Liver (tissue), 8 donors: ENCODE measurements at regions not wholly inside any gene's neighbourhood (a gene's known extent, or its start where the extent isn't known, plus 50 kb on each side); places are given as distances from the start of the nearest gene placed in this dataset.

ENCODE experiments used
- DNase-seq: peaks from one replicate; pipeline ENCODE4 v3.0.0-alpha.2; 2017; ENCODE audit warnings: low spot score
- H3K27ac ChIP-seq, 2 donors: one replicate each; pipeline ENCODE4 v1.7.0; 2013; ENCODE audit warnings: inconsistent platforms in 2 of 2, low read length in 2 of 2, control low read depth in 1 of 2, low read depth in 1 of 2, mild to moderate bottlenecking in 1 of 2
- H3K27me3 ChIP-seq, 4 donors: one replicate each; pipeline versions ENCODE4 v1.6.1 to v1.7.0; 2013; ENCODE audit warnings: low read length in 3 of 4, inconsistent platforms in 1 of 4, mild to moderate bottlenecking in 1 of 4, moderate library complexity in 1 of 4; ENCODE audit not compliant: control insufficient read depth in 4 of 4, insufficient read depth in 4 of 4
- H3K36me3 ChIP-seq, 4 donors: one replicate each; pipeline versions ENCODE4 v1.6.1 to v1.7.0; 2013; ENCODE audit warnings: low read length in 3 of 4, mild to moderate bottlenecking in 3 of 4, low read depth in 1 of 4, moderate library complexity in 1 of 4; ENCODE audit not compliant: control insufficient read depth in 4 of 4, insufficient read depth in 3 of 4
- H3K4me1 ChIP-seq, 4 donors: one replicate each; pipeline versions ENCODE4 v1.6.1 to v1.7.0; 2013; ENCODE audit warnings: low read length in 3 of 4, mild to moderate bottlenecking in 3 of 4, moderate library complexity in 1 of 4; ENCODE audit not compliant: control insufficient read depth in 4 of 4, insufficient read depth in 4 of 4
- H3K4me3 ChIP-seq, 3 donors: one replicate each; pipeline versions ENCODE4 v1.6.1 to v1.7.0; 2013; ENCODE audit warnings: low read length in 3 of 3, control low read depth in 1 of 3, low read depth in 1 of 3, mild to moderate bottlenecking in 1 of 3
- H3K9ac ChIP-seq, 2 donors: one replicate each; pipeline ENCODE4 v1.7.0; 2013; ENCODE audit warnings: low read length in 2 of 2, mild to moderate bottlenecking in 2 of 2, moderate library complexity in 2 of 2, control low read depth in 1 of 2, low read depth in 1 of 2
- H3K9me3 ChIP-seq, 4 donors: one replicate each; pipeline versions ENCODE4 v1.6.1 to v1.7.0; 2013; ENCODE audit warnings: low read length in 3 of 4; ENCODE audit not compliant: control insufficient read depth in 4 of 4
- ATF3 ChIP-seq: IDR thresholded peaks from 2 replicates; pipeline ENCODE4 v1.6.1; 2016; ENCODE audit warnings: antibody characterized with exemption
- EGR1 ChIP-seq, 2 donors: IDR thresholded peaks; 2 replicates each; pipeline ENCODE4 v1.6.1; 2016 to 2018; ENCODE audit warnings: antibody characterized with exemption in 2 of 2, low read depth in 2 of 2
- FOXA2 ChIP-seq: IDR thresholded peaks from 2 replicates; pipeline ENCODE4 v1.6.1; 2016; ENCODE audit warnings: antibody characterized with exemption
- HNF4A ChIP-seq, 2 donors: conservative IDR thresholded peaks; 2 replicates each; pipeline ENCODE4 v1.6.1; 2016; ENCODE audit warnings: antibody characterized with exemption in 2 of 2, mild to moderate bottlenecking in 2 of 2
- NR2F2 ChIP-seq: IDR thresholded peaks from 2 replicates; pipeline ENCODE4 v1.6.1; 2016; ENCODE audit warnings: antibody characterized with exemption
- RAD21 ChIP-seq, 2 donors: IDR thresholded peaks; 2 replicates each; pipeline ENCODE4 v1.6.1; 2016; ENCODE audit warnings: antibody characterized with exemption in 2 of 2, mild to moderate bottlenecking in 2 of 2
- REST ChIP-seq: IDR thresholded peaks from 2 replicates; pipeline ENCODE4 v1.6.1; 2016; ENCODE audit warnings: antibody characterized with exemption, mild to moderate bottlenecking
- RXRA ChIP-seq, 2 donors: IDR thresholded peaks; 2 replicates each; pipeline ENCODE4 v1.6.1; 2017 to 2018; ENCODE audit warnings: antibody characterized with exemption in 2 of 2, mild to moderate bottlenecking in 1 of 2
- SP1 ChIP-seq: IDR thresholded peaks from 2 replicates; pipeline ENCODE4 v1.6.1; 2018; ENCODE audit warnings: antibody characterized with exemption, mild to moderate bottlenecking
- TAF1 ChIP-seq: conservative IDR thresholded peaks from 2 replicates; pipeline ENCODE4 v1.6.1; 2016; ENCODE audit warnings: antibody characterized with exemption, mild to moderate bottlenecking
- YY1 ChIP-seq: IDR thresholded peaks from 2 replicates; pipeline ENCODE4 v1.6.1; 2016; ENCODE audit warnings: antibody characterized with exemption, mild to moderate bottlenecking
- ZBTB33 ChIP-seq: IDR thresholded peaks from 2 replicates; pipeline ENCODE4 v1.6.1; 2016; ENCODE audit warnings: antibody characterized with exemption
- WGBS: extraction: QIAGEN DNeasy Blood & Tissue Kit; methylation state at CpG from one replicate; pipeline ENCODE4 v1.1.7; 2013; 5-methylcytosine and 5-hydroxymethylcytosine counted together
- TF ChIP-seq, protein P1 (sequence below): fragments of 150-350 bp; IDR thresholded peaks from 2 replicates; pipeline ENCODE4 v1.5.1; 2017; ENCODE audit warnings: improper control_type of control experiment, low read depth, low read length; ENCODE audit not compliant: missing input control
- TF ChIP-seq, protein P2 (sequence below): IDR thresholded peaks from 2 replicates; pipeline ENCODE4 v1.6.1; 2016; ENCODE audit warnings: antibody characterized with exemption
- donor health status: healthy.
- donor health status: healthy.
- donor health status: healthy.
- donor health status: healthy.
- donor health status: healthy.

DNA sequence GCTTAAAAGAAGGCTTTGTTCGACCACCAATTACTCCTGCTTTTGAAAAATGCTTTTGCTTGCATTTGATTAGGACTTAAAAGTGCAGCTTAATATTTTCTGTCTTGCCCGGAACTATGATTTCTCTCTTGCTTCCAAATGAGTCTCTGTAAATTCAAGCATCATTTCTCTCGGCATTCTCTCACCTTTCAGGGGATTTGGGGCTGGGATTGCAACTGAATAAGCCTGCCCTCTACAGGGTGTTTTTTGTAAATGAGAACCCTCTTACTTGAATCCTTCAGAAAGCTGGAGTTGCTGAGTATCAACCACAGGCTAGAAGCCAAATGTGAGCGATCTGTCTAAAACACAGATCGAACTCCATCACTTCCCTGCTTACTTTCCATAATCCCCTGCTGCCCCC lies 234.6 kb downstream of the TMEM114 start:
- H3K9me3 ChIP-seq: no peaks in the 10 kb centered on the region
- WGBS: 28% methylated on average over 5 of the region's 5 CpGs
- H3K4me3 ChIP-seq: no peak overlapping the region
- H3K36me3 ChIP-seq: no peaks in the 10 kb centered on the region
- H3K4me1 ChIP-seq: no peaks in the 10 kb centered on the region
- no peak for DNase-seq
- no peaks in the 10 kb centered on the region for H3K27me3 ChIP-seq
- no peak overlapping the region for H3K27ac ChIP-seq
- H3K9ac ChIP-seq: no peak overlapping the region
- no peak for TF ChIP-seq FOXA2
- no peak for TF ChIP-seq NR2F2
- no peak for TF ChIP-seq RXRA (IDR thresholded peaks at IDR 0.05)
- TF ChIP-seq RAD21 (IDR thresholded peaks at IDR 0.05): no peak
- no peak for TF ChIP-seq ZBTB33
- no peak for TF ChIP-seq YY1
- TF ChIP-seq, protein P1, sequence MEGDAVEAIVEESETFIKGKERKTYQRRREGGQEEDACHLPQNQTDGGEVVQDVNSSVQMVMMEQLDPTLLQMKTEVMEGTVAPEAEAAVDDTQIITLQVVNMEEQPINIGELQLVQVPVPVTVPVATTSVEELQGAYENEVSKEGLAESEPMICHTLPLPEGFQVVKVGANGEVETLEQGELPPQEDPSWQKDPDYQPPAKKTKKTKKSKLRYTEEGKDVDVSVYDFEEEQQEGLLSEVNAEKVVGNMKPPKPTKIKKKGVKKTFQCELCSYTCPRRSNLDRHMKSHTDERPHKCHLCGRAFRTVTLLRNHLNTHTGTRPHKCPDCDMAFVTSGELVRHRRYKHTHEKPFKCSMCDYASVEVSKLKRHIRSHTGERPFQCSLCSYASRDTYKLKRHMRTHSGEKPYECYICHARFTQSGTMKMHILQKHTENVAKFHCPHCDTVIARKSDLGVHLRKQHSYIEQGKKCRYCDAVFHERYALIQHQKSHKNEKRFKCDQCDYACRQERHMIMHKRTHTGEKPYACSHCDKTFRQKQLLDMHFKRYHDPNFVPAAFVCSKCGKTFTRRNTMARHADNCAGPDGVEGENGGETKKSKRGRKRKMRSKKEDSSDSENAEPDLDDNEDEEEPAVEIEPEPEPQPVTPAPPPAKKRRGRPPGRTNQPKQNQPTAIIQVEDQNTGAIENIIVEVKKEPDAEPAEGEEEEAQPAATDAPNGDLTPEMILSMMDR: no peak
- TF ChIP-seq TAF1: no peak
- no peak for TF ChIP-seq ATF3
- no peak for TF ChIP-seq EGR1 (IDR thresholded peaks at IDR 0.05; ENCODE audit: low read depth in 2 of 2)
- TF ChIP-seq SP1: no peak
- TF ChIP-seq, protein P2, sequence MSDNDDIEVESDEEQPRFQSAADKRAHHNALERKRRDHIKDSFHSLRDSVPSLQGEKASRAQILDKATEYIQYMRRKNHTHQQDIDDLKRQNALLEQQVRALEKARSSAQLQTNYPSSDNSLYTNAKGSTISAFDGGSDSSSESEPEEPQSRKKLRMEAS: no peak
- TF ChIP-seq REST: no peak

- TF ChIP-seq REST (peak; percentile 97), HNF4A (conservative IDR thresholded peaks at IDR 0.05) (no peak), SP1 (no peak), NR2F2 (no peak), RAD21 (IDR thresholded peaks at IDR 0.05) (no peak)
- TF ChIP-seq, protein P2: no peak
- WGBS: 49% methylated on average over 3 of the region's 3 CpGs
- peaks cover 0 to 3% (median 0%) of the 10 kb centered on the region in 4 donors for H3K27me3 ChIP-seq
- no peak overlapping the region for H3K9ac ChIP-seq
- H3K4me3 ChIP-seq: no peak overlapping the region
- DNase-seq: no peak
- H3K9me3 ChIP-seq: no peaks in the 10 kb centered on the region
- no peak overlapping the region for H3K27ac ChIP-seq
- no peaks in the 10 kb centered on the region for H3K4me1 ChIP-seq
- no peaks in the 10 kb centered on the region for H3K36me3 ChIP-seq
Observed at GRCh38 chr16:8346294-8346693, 244.0 kb downstream of the TMEM114 start.
